ENCODE measurements at regions not wholly inside any gene's neighbourhood (a gene's known extent, or its start where the extent isn't known, plus 50 kb on each side); places are given as distances from the start of the nearest gene placed in this dataset.

DNA sequence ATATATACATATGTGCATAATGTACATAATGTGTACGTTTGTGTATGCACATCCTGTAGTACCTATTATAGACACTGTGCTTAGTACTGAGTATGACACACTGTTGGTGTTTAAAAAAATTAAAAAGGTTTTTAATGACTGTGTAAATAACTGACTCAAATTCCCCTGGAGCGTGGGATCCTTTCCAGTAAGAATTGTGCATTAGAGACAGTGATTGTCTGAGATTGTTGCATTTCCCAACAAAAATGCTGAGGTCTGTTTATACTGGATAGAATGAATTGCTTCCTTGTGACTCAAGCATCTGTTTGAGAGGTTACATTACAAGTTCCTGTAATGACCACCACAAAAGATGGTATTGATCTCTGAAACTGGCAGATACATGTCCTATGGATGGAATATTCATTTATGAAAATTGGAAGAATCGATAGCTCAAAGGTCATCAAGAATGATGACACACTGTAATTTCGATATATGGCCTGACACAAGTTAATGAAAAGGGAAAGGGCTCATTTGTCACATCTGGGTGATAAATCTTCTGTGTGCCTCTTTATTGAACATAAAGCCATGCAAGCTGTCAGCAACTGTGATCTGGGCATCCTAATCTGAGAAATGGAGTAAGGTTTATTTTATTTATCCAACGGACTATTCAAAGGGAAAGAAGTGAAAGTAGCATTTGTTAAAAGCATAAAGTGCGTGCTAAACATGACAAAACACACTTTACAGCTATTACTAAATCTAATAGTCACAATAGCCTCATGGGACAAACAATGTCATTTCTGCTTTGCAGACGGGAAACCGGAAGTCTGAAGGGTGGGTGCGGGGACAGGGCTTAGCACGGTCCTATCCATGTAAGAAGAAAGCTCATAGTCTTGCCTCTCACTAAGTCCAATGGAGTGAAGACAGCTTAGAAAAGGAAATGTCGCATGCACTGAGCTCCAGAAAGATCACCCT, 228.8 kb downstream of the CDH11 start:
- H4K91ac ChIP-seq (ENCODE audit: insufficient read length, low read depth, low read length), result no peak overlapping the region
- no peaks in the 10 kb centered on the region for H3K79me1 ChIP-seq (ENCODE audit: insufficient read depth, low read depth, low read length, poor library complexity, severe bottlenecking)
- no peak overlapping the region for H3K27ac ChIP-seq (ENCODE audit: insufficient read length, low read depth, low read length)
- no peak overlapping the region for H3K9ac ChIP-seq (ENCODE audit: extremely low read depth, insufficient read length, low read length)
- H3K9me3 ChIP-seq (ENCODE audit: control insufficient read depth, low read depth, low read length), result no peaks in the 10 kb centered on the region
- no peak overlapping the region for H3K4ac ChIP-seq (ENCODE audit: low read depth, low read length)
- no peak overlapping the region for H2BK15ac ChIP-seq (ENCODE audit: low read depth, low read length)
- Mint-ChIP-seq H3K27ac (no peak overlapping the region; a peak in 1 of 7 replicates), H3K27me3 (ENCODE audit: low read depth) (no peaks in the 10 kb centered on the region), H3K36me3 (ENCODE audit: insufficient read depth in 1 of 3, low read depth in 3 of 3) (no peaks in the 10 kb centered on the region), H3K4me3 (no peak overlapping the region), H3K4me1 (peaks cover 9 to 17% of the 10 kb centered on the region in 2 experiments), H3K9me3 (no peaks in the 10 kb centered on the region)
- H3K27me3 ChIP-seq (ENCODE audit: insufficient read depth, low read length), result no peaks in the 10 kb centered on the region
- H4K5ac ChIP-seq (ENCODE audit: insufficient read length, low read depth, low read length), result no peak overlapping the region
- H2BK5ac ChIP-seq (ENCODE audit: insufficient read length, low read length), result no peak overlapping the region
- no peak overlapping the region for H2AK5ac ChIP-seq (ENCODE audit: insufficient read length, low read length)
- no peak overlapping the region for H2BK120ac ChIP-seq (ENCODE audit: low read depth, low read length, poor library complexity, severe bottlenecking)
- H3K23me2 ChIP-seq (ENCODE audit: insufficient read length, low read depth, low read length, poor library complexity, severe bottlenecking), result no peaks in the 10 kb centered on the region
- no CpG with 5 or more reads among the region's 11 CpGs for WGBS (ENCODE audit: extremely low coverage, insufficient read length, low lambda C conversion rate)
- H2BK12ac ChIP-seq (ENCODE audit: insufficient read length, low read depth, low read length), result no peak overlapping the region
- H4K8ac ChIP-seq (replicated peaks; ENCODE audit: insufficient read length, low read depth, low read length), result no peak overlapping the region
- no peaks in the 10 kb centered on the region for H4K20me1 ChIP-seq (ENCODE audit: control insufficient read depth, insufficient read depth, insufficient read length)
- DNase-seq, result no peak
- TF ChIP-seq, protein P1, sequence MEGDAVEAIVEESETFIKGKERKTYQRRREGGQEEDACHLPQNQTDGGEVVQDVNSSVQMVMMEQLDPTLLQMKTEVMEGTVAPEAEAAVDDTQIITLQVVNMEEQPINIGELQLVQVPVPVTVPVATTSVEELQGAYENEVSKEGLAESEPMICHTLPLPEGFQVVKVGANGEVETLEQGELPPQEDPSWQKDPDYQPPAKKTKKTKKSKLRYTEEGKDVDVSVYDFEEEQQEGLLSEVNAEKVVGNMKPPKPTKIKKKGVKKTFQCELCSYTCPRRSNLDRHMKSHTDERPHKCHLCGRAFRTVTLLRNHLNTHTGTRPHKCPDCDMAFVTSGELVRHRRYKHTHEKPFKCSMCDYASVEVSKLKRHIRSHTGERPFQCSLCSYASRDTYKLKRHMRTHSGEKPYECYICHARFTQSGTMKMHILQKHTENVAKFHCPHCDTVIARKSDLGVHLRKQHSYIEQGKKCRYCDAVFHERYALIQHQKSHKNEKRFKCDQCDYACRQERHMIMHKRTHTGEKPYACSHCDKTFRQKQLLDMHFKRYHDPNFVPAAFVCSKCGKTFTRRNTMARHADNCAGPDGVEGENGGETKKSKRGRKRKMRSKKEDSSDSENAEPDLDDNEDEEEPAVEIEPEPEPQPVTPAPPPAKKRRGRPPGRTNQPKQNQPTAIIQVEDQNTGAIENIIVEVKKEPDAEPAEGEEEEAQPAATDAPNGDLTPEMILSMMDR (conservative IDR thresholded peaks at IDR 0.05), result no peak
- no peak overlapping the region for H3K18ac ChIP-seq (ENCODE audit: insufficient read length, low read depth, low read length)
- H3K14ac ChIP-seq (ENCODE audit: insufficient read depth, low read length), result no peak overlapping the region
- no peak overlapping the region for H2BK20ac ChIP-seq (ENCODE audit: low read depth, low read length, poor library complexity, severe bottlenecking)
- H3K79me2 ChIP-seq (ENCODE audit: insufficient read depth, low read length), result no peaks in the 10 kb centered on the region
- no peak overlapping the region for H3K23ac ChIP-seq (ENCODE audit: insufficient read length, low read depth, low read length)
- no peak overlapping the region for H2AFZ ChIP-seq (ENCODE audit: low read length)
- no peaks in the 10 kb centered on the region for H3K4me1 ChIP-seq (ENCODE audit: insufficient read depth, low read length)
- H3K56ac ChIP-seq (ENCODE audit: insufficient read length, low read depth, low read length), result no peak overlapping the region
- no peak overlapping the region for H3T11ph ChIP-seq (ENCODE audit: low read length)
- no peak overlapping the region for H3K4me2 ChIP-seq (ENCODE audit: insufficient read depth, insufficient read length, low read length)

Measured in H9 (cell line).